ENCODE measurements at regions not wholly inside any gene's neighbourhood (a gene's known extent, or its start where the extent isn't known, plus 50 kb on each side); places are given as distances from the start of the nearest gene placed in this dataset.

DNA sequence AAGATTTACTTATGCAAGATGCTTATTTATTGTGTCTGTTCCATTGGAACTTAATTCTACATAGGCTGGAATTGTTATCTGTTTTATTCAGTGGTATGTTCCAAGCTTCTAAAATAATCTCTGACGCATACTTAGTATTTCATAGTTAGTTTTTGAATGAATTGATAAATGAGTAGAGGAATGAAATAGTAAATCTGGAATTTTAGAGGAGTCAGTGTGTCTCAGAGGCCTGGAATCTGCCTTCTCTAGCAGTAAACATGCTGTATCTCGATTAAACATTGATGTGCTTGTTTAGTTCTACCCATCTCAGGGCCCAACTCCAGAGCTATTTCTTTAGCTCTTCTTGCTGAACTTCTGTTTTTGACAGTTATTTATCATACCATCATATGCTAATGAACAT is 154.2 kb upstream of the MAGEC2 start:
- TF ChIP-seq, protein P1, sequence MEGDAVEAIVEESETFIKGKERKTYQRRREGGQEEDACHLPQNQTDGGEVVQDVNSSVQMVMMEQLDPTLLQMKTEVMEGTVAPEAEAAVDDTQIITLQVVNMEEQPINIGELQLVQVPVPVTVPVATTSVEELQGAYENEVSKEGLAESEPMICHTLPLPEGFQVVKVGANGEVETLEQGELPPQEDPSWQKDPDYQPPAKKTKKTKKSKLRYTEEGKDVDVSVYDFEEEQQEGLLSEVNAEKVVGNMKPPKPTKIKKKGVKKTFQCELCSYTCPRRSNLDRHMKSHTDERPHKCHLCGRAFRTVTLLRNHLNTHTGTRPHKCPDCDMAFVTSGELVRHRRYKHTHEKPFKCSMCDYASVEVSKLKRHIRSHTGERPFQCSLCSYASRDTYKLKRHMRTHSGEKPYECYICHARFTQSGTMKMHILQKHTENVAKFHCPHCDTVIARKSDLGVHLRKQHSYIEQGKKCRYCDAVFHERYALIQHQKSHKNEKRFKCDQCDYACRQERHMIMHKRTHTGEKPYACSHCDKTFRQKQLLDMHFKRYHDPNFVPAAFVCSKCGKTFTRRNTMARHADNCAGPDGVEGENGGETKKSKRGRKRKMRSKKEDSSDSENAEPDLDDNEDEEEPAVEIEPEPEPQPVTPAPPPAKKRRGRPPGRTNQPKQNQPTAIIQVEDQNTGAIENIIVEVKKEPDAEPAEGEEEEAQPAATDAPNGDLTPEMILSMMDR (conservative IDR thresholded peaks at IDR 0.05; ENCODE audit: low read depth, low read length), result no peak
- TF ChIP-seq MAFK (IDR thresholded peaks at IDR 0.05; ENCODE audit: low read depth, low read length), result no peak
- no peak for TF ChIP-seq POLR2A (IDR thresholded peaks at IDR 0.05; ENCODE audit: low read depth, low read length)
- TF ChIP-seq BHLHE40 (IDR thresholded peaks at IDR 0.05; ENCODE audit: low read depth, low read length), result no peak
- TF ChIP-seq MXI1 (IDR thresholded peaks at IDR 0.05; ENCODE audit: borderline replicate concordance, low read depth, low read length), result no peak
- TF ChIP-seq RCOR1 (IDR thresholded peaks at IDR 0.05; ENCODE audit: insufficient replicate concordance, low read length), result no peak
- TF ChIP-seq, protein P2, sequence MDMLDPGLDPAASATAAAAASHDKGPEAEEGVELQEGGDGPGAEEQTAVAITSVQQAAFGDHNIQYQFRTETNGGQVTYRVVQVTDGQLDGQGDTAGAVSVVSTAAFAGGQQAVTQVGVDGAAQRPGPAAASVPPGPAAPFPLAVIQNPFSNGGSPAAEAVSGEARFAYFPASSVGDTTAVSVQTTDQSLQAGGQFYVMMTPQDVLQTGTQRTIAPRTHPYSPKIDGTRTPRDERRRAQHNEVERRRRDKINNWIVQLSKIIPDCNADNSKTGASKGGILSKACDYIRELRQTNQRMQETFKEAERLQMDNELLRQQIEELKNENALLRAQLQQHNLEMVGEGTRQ (IDR thresholded peaks at IDR 0.05; ENCODE audit: low read depth, low read length), result no peak
- no peak for TF ChIP-seq RFX5 (IDR thresholded peaks at IDR 0.05; ENCODE audit: low read depth, low read length)
- no peak for TF ChIP-seq CHD1 (IDR thresholded peaks at IDR 0.05; ENCODE audit: low read depth, low read length)
- no peak for TF ChIP-seq SMC3 (IDR thresholded peaks at IDR 0.05; ENCODE audit: low read depth, low read length)
- no peak for TF ChIP-seq CEBPB (IDR thresholded peaks at IDR 0.05; ENCODE audit: low read depth, low read length)
- TF ChIP-seq FOS (IDR thresholded peaks at IDR 0.05; ENCODE audit: low read depth, low read length), result no peak

Data from IMR-90 (cell line).